ENCODE measurements at regions not wholly inside any gene's neighbourhood (a gene's known extent, or its start where the extent isn't known, plus 50 kb on each side); places are given as distances from the start of the nearest gene placed in this dataset.
"Not testable (repeated sequence)": the region's sequence is repeated elsewhere in the genome, so short reads cannot be mapped to it uniquely, and the experiment has no call there.

DNA sequence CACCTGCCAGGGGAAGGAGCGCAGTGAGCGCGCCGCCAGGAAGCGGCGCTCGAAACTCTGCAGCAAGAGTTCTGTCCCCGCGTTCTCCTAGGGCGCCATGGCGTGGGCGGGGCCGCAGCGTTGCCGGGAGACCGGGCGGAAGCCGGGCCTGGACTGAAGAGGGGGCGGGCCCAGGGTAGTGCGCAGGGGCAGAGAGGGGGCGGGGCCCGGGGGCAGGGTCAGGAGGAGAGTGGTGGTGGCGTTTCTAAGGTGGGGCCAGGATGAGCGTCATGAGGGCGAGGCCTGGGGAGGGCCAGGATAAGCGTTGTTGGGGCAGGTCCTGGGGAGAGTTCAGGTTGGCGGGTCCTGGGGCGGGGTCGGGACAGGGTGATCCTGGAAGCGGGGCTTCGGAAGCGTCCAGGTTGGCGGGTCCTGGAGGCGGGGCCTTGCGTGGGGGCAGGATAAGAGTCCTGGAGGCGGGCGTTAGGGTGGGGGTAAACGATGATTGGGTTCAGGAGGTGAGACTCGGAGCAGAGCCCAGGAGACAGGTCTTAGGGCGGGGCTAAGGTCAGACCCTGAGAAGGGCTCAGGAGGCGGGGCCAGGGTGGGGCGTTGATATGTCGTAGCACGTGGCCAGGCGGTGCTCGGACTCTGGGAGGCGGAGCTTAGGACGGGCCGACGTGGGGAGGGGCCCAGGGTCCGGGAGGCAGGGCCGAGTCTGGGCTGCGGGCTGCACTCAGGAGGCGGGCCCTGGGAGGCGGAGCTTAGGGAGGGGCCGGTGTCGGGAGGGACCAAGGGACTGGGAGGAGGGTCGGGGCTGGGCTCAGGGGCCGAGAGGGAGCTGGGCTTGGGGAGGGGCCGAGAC is 189.4 kb downstream of the ADRA2C start:
- peak; percentile 87 for DNase-seq (ENCODE audit: low spot score)

- not testable (repeated sequence) for DNase-seq (ENCODE audit: low spot score)
Observed at GRCh38 chr4:3956165-3956867, 190.1 kb downstream of the ADRA2C start.

- not testable (repeated sequence) for DNase-seq (ENCODE audit: low spot score)
Observed at GRCh38 chr4:3961091-3961672, 195.0 kb downstream of the ADRA2C start.

DNA sequence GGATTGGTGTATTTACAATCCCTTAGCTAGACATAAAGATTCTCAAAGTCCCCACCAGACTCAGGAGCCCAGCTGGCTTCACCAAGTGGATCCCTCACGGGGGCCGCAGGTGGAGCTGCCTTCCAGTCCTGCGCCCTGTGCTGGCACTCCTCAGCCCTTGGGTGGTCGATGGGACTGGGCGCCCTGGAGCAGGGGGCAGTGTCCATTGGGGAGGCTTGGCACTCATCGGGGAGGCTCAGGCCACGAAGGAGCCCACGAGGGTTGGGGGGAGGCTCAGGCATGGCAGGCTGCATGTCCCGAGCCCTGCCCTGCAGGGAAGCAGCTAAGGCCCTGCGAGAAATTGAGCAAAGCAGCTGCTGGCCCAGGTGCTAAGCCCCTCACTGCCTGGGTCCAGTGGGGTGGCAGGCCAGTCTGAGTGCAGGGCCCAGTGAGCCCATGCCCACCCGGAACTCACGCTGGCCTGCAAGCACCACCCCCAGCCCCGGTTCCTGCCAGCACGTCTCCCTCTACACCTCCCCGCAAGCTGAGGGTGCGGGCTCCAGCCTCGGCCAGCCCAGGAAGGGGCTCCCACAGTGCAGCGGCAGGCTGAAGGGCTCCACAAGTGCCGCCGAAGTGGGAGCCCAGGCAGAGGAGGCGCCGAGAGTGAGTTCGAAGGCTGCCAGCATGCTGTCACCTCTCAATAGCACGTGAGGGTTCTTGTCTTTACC is 198.5 kb downstream of the ADRA2C start:
- DNase-seq (ENCODE audit: low spot score), result not testable (repeated sequence)

GRCh38 chr4:3967204-3967603 is 201.0 kb downstream of the ADRA2C start:
- not testable (repeated sequence) for DNase-seq (ENCODE audit: low spot score)

DNA sequence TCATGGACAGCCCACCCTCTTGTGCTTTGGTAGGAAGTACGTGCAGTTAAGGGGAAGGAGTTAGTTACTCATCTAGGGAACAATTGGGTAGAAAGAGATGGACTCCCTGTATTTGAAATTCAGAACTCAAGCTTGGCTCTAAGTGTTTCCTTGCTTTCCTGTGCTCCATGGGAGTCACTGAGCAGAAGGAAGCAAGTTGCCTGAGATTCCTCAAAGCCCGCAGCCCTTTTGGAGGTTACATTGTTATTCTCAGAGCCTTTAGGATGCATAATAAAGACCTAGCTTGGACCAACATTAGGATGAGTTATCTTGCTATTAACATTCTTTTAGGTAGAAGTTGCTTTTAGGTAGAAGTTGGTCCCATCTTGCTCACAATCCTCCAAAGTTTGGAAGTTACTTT is 206.4 kb downstream of the ADRA2C start:
- not testable (repeated sequence) for DNase-seq (ENCODE audit: low spot score)

- not testable (repeated sequence) for DNase-seq (ENCODE audit: low spot score)
Observed at GRCh38 chr4:3973581-3974200, 207.5 kb downstream of the ADRA2C start.

GRCh38 chr4:3983518-3984125 is 217.4 kb downstream of the ADRA2C start:
- not testable (repeated sequence) for DNase-seq (ENCODE audit: low spot score)

DNA sequence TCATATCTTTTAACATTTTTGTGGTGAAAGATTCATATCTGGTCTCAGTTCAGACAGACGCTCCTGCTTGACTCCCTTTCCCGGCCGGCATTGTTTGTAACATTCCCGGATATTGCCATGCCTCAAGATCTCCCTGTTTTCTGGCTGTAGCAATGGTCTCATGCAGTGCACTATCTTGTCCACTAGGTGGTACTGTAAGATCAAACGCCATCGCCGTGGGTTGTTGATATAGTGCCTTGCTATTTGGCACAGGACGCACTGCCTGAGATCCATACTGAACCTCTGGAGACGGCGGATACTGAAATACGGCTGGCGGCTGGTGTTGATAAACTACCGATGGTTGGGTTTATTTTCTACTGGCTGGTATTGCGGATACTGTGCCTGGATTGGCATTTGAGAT is 218.6 kb downstream of the ADRA2C start:
- not testable (repeated sequence) for DNase-seq (ENCODE audit: low spot score)

- not testable (repeated sequence) for DNase-seq (ENCODE audit: low spot score)
Observed at GRCh38 chr4:3986412-3986811, 220.2 kb downstream of the ADRA2C start.

DNA sequence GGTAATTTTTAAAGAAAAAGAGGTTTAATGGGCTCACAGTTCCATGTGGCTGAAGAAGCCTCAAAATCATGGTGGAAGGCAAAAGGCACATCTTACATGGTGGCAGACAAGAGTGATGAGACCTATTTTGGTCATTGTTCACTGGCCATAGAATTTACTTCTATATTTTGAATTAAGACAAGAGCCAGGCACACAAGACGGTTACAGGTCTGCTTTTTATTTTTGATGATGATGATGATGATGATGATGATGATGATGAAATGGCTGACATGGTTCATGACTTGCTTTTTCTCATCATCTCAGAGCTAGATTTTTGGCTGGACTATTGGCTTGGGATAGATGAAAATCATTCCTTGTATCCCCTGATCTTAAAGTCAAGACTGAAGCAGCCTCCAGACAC is 229.3 kb downstream of the OTOP1 start:
- not testable (repeated sequence) for DNase-seq (ENCODE audit: low spot score)

DNA sequence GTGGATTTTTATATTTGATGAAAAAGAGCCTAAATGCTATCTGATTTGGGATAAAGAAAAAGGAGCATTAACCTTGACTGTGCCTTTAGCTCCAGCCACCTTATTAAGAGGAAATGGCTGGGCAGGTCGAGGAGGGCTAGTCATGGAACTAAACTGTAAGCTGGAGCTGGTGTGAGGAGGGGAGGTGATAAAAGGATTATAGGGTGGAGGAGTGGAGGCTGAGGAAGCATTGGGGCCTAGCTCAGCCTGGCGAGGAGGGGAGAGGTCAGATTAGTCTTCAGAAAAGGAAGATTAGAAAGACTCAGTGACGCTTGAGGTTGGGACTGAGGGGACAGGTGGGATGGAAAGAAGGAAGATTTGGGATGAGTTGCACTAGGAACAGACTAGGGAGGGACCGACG is 222.7 kb downstream of the OTOP1 start:
- DNase-seq (ENCODE audit: low spot score), result not testable (repeated sequence)

- DNase-seq (ENCODE audit: low spot score), result not testable (repeated sequence)
Observed at GRCh38 chr4:4004702-4005101, 222.0 kb downstream of the OTOP1 start.

DNA sequence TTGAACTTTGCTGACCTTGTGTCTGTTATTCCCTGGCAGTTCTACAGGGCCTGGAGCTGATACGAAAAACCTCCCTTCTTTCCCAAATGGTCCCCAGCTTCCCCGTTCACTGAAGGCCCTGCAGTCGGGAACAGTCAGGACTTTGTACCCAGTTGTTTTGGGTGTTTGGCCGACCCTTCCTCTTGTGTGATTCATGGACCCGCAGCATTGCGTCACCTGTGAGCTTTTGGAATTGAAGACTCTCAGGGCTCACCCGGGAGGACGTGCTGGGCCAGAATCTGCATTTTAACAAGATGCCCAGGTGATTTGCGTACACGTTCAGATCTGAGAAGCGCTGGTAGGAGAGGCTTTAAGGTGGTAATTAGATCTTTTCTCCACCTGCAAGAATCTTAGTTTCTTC is 220.4 kb downstream of the OTOP1 start:
- not testable (repeated sequence) for DNase-seq (ENCODE audit: low spot score)

GRCh38 chr4:4019071-4019470 is 207.7 kb downstream of the OTOP1 start:
- not testable (repeated sequence) for DNase-seq (ENCODE audit: low spot score)

DNA sequence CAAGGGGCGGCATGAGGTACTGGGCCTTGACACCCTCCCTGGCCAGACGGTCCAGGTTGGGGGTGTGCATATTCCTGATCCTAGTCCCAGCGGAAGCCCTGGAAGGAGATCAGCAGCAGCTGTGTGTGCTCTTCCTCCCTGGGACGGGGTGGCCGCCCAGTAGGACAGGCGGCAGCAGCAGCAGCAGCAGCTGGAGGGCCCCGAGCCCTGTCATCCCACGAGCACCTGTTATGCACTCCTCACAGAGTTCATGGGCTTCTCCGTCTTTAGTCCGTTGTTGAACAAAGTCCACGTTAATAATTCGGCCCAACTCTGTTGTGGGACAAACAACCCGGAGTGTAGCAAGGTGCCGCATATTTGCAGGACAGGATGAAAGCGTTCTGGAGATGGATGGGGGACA is 205.6 kb downstream of the OTOP1 start:
- not testable (repeated sequence) for DNase-seq (ENCODE audit: low spot score)

- not testable (repeated sequence) for DNase-seq (ENCODE audit: low spot score)
Observed at GRCh38 chr4:4026708-4027107, 200.0 kb downstream of the OTOP1 start.

GRCh38 chr4:4028752-4029151 is 198.0 kb downstream of the OTOP1 start:
- DNase-seq (ENCODE audit: low spot score), result not testable (repeated sequence)

DNA sequence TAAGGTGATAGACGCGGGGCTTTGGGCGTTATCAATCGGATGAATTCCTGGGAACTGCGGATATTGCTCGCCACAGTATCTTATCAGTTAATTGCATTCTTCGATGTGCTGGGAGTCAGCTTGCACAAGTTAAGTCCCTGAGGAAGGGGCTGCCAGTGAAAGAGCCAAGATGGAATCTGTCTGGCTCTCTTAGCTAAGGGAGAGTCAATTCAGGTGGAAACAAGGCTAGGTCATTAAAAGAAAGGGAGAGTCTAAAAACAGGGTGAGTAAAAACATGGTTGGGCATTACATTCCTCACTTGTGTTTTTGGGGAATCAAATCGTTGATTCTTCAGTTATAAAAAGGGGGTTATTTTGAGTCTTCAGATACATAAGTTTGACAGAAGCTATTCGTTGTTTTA is 196.2 kb downstream of the OTOP1 start:
- DNase-seq (ENCODE audit: low spot score), result not testable (repeated sequence)

GRCh38 chr4:4031446-4032135 is 195.1 kb downstream of the OTOP1 start:
- not testable (repeated sequence) for DNase-seq (ENCODE audit: low spot score)

GRCh38 chr4:4032364-4032763 is 194.4 kb downstream of the OTOP1 start:
- DNase-seq (ENCODE audit: low spot score), result not testable (repeated sequence)

Measured in AG08395 (cell line).